HL-60 (cell line): ENCODE measurements at regions not wholly inside any gene's neighbourhood (a gene's known extent, or its start where the extent isn't known, plus 50 kb on each side); places are given as distances from the start of the nearest gene placed in this dataset.

Experiments
- CTCF ChIP-seq: IDR thresholded peaks from one replicate; pipeline ENCODE4 v1.5.1; 2011; ENCODE audit warnings: low read length, control low read depth, inconsistent platforms; ENCODE audit not compliant: insufficient read depth
- POLR2AphosphoS5 ChIP-seq: IDR thresholded peaks from 2 replicates; pipeline ENCODE4 v1.6.1; 2012; ENCODE audit warnings: low read depth

DNA sequence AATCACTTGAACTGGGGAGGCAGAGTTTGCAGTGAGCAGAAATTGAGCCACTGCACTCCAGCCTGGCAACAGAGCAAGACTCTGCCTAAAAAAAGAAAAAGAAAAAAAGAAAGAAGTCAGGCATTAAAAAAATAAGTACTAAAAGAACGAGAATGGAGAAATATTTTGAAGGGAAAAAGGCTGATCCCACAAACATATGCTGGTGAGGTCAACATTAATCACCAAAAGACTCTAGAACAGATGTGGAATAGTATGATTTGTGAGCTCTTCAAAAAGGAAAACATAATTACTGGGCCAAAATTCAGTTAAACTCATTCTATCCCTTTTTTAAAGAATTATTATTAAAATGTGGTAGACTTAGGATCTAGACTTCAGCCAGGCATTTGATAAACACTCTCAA, 61.2 kb upstream of the NRSN1 start:
- no peak for TF ChIP-seq CTCF
- TF ChIP-seq POLR2AphosphoS5 = no peak
